ENCODE measurements at regions not wholly inside any gene's neighbourhood (a gene's known extent, or its start where the extent isn't known, plus 50 kb on each side); places are given as distances from the start of the nearest gene placed in this dataset.
"Not testable (repeated sequence)": the region's sequence is repeated elsewhere in the genome, so short reads cannot be mapped to it uniquely, and the experiment has no call there.

DNA sequence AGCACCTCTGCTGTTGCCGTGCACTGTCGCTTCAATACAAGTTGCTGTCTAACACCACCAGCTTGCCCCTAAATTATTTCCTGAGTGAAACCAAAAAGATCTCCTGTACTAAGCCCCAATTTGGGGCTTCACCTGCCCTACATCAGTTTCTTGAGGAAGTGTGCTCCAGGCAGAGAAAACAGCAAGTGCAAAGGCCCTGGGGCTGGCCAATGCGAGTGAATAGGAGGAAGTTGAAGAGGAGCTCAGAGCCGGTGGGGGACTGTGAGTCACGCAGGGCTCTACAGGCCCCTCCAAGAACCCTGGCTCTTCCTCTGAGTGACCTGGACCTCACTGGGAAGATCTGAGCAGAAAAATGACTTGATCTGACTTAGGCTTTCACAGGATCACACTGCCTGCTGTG lies 117.2 kb downstream of the IPO8 start:
- CTCF ChIA-PET = no interaction called here
- no peaks in the 10 kb centered on the region for H3K27me3 Mint-ChIP-seq
- no peak overlapping the region for H3K4me3 Mint-ChIP-seq
- no peak for DNase-seq
- no peaks in the 10 kb centered on the region for H3K4me1 Mint-ChIP-seq
- H3K27ac Mint-ChIP-seq = no peak overlapping the region
- H3K36me3 Mint-ChIP-seq = no peaks in the 10 kb centered on the region
- H3K9me3 Mint-ChIP-seq = no peaks in the 10 kb centered on the region

DNA sequence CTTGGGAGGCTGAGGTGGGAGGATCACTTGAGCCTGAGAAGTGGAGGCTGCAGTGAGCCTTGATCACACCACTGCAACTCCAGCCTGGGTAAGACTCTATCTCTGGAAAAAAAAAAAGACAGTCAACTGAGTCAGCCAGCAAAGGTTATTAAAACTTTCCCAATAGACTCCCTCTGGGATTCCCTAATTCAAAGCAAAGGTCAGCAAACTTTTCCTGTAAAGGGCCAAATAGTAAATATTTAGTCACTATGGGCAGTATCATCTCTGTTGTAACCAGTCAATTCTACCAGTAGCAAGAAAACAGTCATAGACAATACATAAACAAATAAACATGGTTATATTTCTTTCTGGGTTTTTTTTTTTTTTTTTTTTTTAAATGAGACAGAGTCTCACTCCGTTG lies 122.5 kb downstream of the IPO8 start:
- Mint-ChIP-seq H3K36me3 (no peaks in the 10 kb centered on the region), H3K4me3 (no peak overlapping the region), H3K27me3 (no peaks in the 10 kb centered on the region), H3K4me1 (no peaks in the 10 kb centered on the region), H3K9me3 (no peaks in the 10 kb centered on the region), H3K27ac (no peak overlapping the region)
- DNase-seq = no peak
- CTCF ChIA-PET = no interaction called here

DNA sequence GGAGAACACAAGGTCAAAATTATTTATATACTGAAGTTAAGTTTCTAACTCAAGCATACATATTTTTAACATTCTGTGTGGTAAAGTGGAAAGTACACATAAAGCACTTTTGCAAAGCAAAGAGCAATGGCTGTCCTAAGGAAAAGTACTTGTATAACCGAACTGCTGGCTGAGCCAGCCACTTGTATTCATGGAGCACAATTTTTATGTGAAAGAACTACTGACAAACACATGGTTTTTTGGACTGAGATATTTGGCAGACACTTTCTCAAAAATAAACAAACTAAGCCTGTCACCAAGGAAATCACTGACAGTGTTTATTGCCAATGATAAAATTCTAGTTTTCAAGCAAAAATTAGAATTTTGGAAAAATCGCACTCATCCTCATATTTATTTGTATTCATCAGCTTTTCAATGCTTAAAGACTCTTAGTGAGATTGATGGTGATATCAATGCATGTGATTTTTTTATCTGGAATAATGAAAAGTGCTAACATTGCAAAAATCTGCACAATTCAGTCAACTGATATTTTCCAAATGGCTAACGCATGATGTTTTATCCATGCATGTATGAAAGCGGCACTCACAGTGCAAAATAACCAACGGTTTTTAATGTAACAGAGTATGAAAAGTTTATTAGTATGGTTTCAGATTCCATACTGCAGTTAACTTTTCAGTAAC lies 125.3 kb downstream of the IPO8 start:
- no peaks in the 10 kb centered on the region for H3K9me3 Mint-ChIP-seq
- no peaks in the 10 kb centered on the region for H3K36me3 Mint-ChIP-seq
- H3K4me3 Mint-ChIP-seq = no peak overlapping the region
- no peaks in the 10 kb centered on the region for H3K27me3 Mint-ChIP-seq
- H3K4me1 Mint-ChIP-seq = no peaks in the 10 kb centered on the region
- H3K27ac Mint-ChIP-seq = no peak overlapping the region
- no peak for DNase-seq
- CTCF ChIA-PET = no interaction called here

DNA sequence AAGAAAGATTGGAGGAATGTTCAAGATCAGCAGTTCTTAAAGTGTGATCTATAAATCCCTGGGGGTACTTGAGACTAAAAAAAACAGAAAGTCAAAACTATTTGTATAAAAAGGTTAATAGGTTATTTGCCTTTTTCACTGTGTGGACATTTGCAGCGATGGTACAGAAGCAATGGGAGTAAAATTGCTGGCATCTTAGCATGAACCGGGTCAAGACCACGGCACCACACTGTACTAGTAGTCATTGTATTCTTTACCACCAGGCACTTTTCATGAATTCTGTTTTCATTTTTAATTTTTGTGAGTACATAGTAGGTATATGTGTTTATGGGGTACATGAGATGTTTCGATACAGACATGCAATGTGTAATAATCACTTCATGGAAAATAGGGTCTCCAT lies 126.2 kb downstream of the IPO8 start:
- Mint-ChIP-seq H3K36me3 (no peaks in the 10 kb centered on the region), H3K27me3 (no peaks in the 10 kb centered on the region), H3K27ac (no peak overlapping the region), H3K4me1 (no peaks in the 10 kb centered on the region), H3K9me3 (no peaks in the 10 kb centered on the region), H3K4me3 (no peak overlapping the region)
- no peak for DNase-seq
- CTCF ChIA-PET = no interaction called here

DNA sequence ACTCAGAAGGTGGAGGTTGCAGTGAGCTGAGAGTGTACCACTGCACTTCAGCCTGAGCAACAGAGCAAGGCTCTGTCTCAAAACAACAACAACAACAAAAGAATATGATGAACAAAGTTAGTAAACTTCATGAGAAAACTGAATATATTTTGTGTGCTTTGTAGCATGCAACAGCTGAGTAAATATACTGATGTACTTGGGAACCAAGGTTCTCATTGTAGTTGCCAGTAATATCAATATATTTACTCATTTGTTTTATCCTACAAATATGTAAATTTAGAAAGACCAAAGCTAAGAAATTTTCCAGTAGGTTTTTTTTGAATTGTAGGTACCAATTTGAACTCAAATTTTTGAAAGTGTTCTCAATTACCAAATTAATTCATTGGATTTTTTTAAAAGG lies 127.2 kb downstream of the IPO8 start:
- Mint-ChIP-seq H3K4me3 (no peak overlapping the region), H3K36me3 (no peaks in the 10 kb centered on the region), H3K27ac (no peak overlapping the region), H3K9me3 (no peaks in the 10 kb centered on the region), H3K4me1 (no peaks in the 10 kb centered on the region), H3K27me3 (no peaks in the 10 kb centered on the region)
- DNase-seq = no peak
- CTCF ChIA-PET = no interaction called here

DNA sequence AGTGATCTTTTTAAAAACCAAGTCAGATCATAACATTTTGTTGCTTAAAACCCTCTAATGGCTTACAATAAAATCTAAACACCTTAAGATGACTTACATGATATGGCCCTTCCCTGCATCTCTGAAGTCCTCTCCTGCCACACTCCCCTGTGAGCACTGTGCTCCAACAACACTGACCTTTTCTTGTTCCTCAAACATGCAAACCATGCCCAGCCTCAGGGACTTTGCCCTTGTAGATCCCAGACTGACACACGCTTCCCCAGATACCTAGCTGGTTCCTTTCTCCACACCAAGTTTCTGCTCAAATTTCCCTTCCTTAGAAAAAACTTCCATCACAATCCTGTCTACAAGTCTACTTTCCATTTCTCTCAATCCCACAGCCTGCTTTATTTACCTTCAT lies 128.6 kb downstream of the IPO8 start:
- no peak for DNase-seq
- Mint-ChIP-seq H3K4me1 (no peaks in the 10 kb centered on the region), H3K4me3 (no peak overlapping the region), H3K27me3 (no peaks in the 10 kb centered on the region), H3K36me3 (no peaks in the 10 kb centered on the region), H3K9me3 (no peaks in the 10 kb centered on the region), H3K27ac (no peak overlapping the region)
- CTCF ChIA-PET = no interaction called here

DNA sequence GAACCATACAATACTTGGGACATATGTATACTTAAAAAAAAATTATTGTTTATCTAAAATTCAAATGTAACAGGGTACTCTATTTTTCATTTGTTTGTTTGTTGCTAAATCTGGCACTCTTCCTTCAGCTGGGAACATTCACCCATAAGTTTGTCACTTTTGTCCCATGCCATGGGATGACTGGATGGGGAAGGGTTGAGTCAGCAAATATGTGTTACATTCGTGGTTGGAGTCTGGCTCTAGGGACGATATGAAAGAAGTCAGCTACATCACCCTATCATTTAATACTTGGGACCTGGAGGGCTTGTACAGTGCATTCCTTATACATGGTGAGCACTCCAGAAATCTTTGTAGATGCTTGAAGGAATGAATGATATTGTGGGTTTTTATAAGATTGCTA lies 131.3 kb downstream of the IPO8 start:
- Mint-ChIP-seq H3K27me3 (no peaks in the 10 kb centered on the region), H3K27ac (no peak overlapping the region), H3K36me3 (no peaks in the 10 kb centered on the region), H3K4me3 (no peak overlapping the region), H3K4me1 (no peaks in the 10 kb centered on the region), H3K9me3 (peaks cover 6% of the 10 kb centered on the region)
- CTCF ChIA-PET = interaction anchor here (0.8 kb wide), 1 partner anchor 14 kb away, joined by 4 read pairs; no protein-coding TSS in a partner anchor
- no peak for DNase-seq

DNA sequence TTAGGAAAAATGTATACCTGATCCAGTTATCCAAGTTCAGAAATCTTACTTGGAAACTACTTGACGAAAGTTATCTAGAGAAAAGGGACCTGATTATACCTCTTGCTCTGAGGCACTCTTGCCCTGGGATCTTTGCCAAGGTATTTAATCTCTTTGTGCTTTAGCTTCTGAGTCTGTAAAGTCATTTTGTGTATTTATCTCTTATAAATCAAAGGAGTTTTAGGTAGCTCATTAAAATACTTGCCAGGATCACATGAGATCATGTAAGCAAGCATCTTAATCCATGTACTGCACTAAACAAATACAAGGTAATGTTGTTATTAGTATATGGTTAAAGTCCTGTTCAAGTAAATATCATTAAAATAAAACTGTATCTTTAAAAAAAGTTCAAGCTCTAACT lies 147.5 kb downstream of the IPO8 start:
- no peaks in the 10 kb centered on the region for H3K27me3 Mint-ChIP-seq
- no peaks in the 10 kb centered on the region for H3K9me3 Mint-ChIP-seq
- H3K36me3 Mint-ChIP-seq = no peaks in the 10 kb centered on the region
- no peak overlapping the region for H3K4me3 Mint-ChIP-seq
- no peaks in the 10 kb centered on the region for H3K4me1 Mint-ChIP-seq
- CTCF ChIA-PET = no interaction called here
- DNase-seq = no peak
- H3K27ac Mint-ChIP-seq = no peak overlapping the region

DNA sequence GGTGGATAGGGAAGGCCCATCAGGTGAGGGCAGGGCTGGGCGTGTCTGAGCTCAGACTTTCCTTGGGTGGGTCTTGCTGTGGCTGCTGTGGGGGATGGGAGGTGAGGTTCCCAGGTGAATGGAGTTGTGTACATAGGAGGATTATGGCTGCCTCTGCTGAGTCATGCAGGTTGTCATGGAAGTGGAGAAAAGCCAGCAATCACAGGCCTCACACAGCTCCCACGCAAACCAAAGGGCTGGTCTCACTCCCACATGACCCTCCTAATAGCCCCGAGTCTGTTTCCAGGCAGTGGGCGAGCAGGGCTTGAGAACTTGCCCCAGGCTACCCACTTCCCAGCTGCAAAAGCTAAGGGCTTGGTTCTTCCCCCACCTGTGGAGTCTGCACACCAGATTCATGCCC lies 149.5 kb downstream of the IPO8 start:
- Mint-ChIP-seq H3K27ac (no peak overlapping the region), H3K4me1 (no peaks in the 10 kb centered on the region), H3K9me3 (no peaks in the 10 kb centered on the region), H3K36me3 (no peaks in the 10 kb centered on the region), H3K27me3 (no peaks in the 10 kb centered on the region), H3K4me3 (no peak overlapping the region)
- DNase-seq = no peak
- CTCF ChIA-PET = no interaction called here

DNA sequence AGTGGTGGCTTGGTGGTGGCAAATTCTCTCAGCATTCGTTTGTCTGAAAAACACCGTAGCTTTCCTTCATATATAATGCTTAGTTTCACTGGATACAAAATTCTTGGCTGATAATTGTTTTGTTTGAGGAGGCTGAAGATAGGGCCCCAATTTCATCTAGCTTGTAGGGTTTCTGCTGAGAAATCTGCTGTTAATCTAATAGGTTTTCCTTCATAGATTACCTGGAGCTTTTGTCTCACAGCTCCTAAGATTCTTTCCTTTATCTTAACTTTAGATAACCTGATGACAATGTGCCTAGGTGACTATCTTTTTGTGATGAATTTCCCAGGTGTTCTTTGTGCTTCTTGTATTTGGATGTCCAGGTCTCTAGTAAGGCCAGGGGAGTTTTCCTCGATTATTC lies 151.0 kb downstream of the IPO8 start:
- CTCF ChIA-PET, H3K4me3 Mint-ChIP-seq, H3K9me3 Mint-ChIP-seq, H3K27ac Mint-ChIP-seq, H3K36me3 Mint-ChIP-seq, DNase-seq, H3K27me3 Mint-ChIP-seq, H3K4me1 Mint-ChIP-seq: not testable (repeated sequence)

DNA sequence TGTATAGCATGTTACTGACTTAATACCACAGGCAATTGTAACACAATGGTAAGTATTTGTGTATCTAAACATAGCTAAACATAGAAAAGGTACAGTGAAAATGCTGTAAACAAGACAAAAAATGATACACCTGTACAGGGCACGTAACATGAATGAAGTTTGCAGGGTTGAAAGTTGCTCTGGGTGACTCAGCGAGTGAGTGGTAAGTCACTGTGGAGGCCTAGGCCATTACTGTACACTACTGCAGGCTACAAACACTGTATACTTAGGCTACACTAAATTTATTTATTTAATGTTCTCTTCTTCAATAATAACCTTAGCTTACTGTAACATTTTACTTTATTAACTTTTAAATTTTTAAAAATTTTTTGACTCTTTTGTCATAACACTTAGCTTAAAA lies 158.4 kb downstream of the IPO8 start:
- no peak for DNase-seq
- Mint-ChIP-seq H3K27ac (no peak overlapping the region), H3K4me3 (no peak overlapping the region), H3K9me3 (no peaks in the 10 kb centered on the region), H3K36me3 (no peaks in the 10 kb centered on the region), H3K27me3 (no peaks in the 10 kb centered on the region), H3K4me1 (no peaks in the 10 kb centered on the region)
- CTCF ChIA-PET = no interaction called here

DNA sequence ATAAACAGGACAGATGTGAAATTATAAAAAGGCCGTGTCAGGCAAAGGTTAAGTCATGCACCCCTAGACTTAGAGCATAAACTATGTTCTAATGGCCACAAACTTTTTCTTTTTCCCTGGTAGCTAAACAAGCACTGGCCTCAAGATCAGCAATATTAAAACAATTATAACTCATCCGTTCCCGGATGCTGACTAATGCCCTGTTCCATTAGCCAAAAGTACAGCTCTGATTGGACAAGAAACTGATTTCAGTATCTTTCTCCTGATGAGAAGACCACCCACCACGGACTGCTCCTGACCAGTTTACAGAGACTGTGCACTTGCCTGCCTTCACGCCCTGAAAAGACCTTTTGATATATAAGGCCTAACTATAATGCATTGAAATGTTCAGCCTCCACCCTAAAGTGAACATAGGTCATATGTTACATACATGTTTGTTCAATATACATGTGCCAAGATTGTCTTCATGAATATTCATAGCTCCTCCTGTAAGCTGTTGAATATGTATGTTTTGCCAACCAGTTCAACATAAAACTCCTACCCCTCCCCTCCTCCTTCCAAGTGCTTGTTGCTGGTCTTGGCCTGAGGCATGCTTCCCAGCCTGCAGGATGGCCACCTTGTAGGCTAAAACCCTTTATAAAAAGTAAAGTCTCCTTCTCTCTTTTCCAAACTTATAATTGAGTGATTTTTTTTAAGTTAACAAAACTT lies 162.0 kb downstream of the IPO8 start:
- Mint-ChIP-seq H3K9me3 (no peaks in the 10 kb centered on the region), H3K27ac (no peak overlapping the region), H3K27me3 (no peaks in the 10 kb centered on the region), H3K4me1 (no peaks in the 10 kb centered on the region), H3K36me3 (no peaks in the 10 kb centered on the region), H3K4me3 (no peak overlapping the region)
- DNase-seq = no peak
- CTCF ChIA-PET = no interaction called here

DNA sequence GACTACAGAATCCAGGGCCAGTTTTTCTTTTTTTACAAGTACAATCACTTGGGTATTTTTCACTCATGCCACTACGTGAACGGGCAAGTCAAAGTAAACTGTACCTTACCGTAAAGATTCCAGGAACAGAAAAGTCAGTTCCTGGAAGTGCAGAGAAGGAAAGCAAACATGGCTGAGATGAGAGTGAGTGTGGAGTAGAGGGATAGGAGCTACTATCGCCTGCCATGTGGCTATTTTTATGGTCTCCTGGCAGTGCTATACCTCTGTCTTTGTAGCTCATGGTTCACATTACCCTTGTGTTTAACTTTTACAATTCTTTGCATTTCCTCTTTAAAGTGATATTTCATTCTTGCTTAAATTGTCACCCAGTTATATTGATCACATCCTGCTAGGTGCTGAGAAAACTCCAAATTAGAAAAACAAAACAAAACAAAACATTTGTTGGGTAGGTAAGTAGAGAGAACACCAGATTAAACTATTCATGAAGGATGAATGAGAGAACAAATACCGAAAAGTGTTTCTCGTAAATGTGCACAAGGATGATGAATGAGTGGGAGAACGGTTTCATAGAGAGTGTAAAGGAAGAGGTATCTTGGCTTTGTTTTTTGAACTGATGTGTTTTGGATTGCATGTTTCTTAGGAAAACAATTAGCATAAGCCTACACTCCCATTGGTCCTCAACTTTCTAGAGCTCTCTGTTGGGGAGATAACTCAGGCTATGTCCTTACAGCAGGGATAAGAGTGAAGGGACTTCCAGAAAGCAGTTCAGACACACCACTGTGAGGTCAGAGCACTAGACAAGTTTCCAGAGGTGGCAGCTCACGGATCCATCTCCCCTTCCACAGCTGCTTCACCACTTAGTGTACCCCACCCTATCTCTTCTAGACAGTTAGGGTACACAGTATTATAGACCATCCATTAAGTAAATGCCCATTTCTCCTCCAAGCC lies 163.7 kb downstream of the IPO8 start:
- H3K4me1 Mint-ChIP-seq = no peaks in the 10 kb centered on the region
- no peak for DNase-seq
- no peaks in the 10 kb centered on the region for H3K36me3 Mint-ChIP-seq
- no peaks in the 10 kb centered on the region for H3K27me3 Mint-ChIP-seq
- H3K9me3 Mint-ChIP-seq = peaks cover 2% of the 10 kb centered on the region
- H3K4me3 Mint-ChIP-seq = no peak overlapping the region
- no peak overlapping the region for H3K27ac Mint-ChIP-seq
- CTCF ChIA-PET = no interaction called here

DNA sequence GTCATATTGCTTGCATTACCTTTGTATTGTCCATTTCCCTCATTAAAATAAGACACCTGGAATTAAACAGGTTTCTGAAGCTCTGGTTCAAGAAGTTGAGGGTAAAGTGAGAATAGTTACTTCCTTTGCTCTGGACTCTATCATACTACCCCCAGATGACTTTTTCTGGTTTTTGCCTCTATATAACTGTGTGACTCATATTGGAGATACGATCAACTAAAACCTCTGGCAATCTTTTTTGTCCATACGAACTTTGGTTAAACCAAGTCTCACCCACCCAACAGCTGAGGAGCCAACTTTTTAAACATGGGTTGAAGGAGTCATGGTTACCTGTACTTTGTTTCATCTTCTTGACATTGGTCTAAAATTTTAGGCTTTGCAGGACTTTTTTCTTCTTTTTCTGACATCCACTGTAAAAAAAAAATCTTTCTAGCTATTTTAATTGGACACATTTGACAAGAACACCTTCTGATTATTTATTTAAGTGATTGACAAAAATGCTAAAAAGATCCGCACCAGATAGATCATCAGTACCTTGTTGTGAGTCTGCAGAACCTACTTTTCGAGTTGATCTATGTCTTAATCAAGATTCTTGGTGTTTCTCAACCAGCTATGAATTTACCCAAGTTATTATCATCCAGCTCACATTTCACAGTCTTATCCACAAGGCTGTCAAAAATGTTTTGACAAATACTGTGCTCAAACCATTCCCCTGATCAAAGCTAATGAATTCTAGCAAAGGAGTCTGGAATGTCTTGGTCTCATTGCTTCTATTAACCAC lies 166.0 kb downstream of the IPO8 start:
- CTCF ChIA-PET = no interaction called here
- no peaks in the 10 kb centered on the region for H3K36me3 Mint-ChIP-seq

More for the DNA sequence above, 166.0 kb downstream of the IPO8 start:
- DNase-seq = no peak
- H3K27ac Mint-ChIP-seq = no peak overlapping the region
- no peaks in the 10 kb centered on the region for H3K4me1 Mint-ChIP-seq
- H3K4me3 Mint-ChIP-seq = no peak overlapping the region
- no peaks in the 10 kb centered on the region for H3K27me3 Mint-ChIP-seq
- H3K9me3 Mint-ChIP-seq = peaks cover 2% of the 10 kb centered on the region

Data from activated naive CD4-positive, alpha-beta T cell treated with anti-CD3 and anti-CD28 coated beads, Interleukin-2, amount 10 ng/mL, durations not matched to agents 7 days and 5 days (primary cell).